ENCODE measurements at regions not wholly inside any gene's neighbourhood (a gene's known extent, or its start where the extent isn't known, plus 50 kb on each side); places are given as distances from the start of the nearest gene placed in this dataset.

DNA sequence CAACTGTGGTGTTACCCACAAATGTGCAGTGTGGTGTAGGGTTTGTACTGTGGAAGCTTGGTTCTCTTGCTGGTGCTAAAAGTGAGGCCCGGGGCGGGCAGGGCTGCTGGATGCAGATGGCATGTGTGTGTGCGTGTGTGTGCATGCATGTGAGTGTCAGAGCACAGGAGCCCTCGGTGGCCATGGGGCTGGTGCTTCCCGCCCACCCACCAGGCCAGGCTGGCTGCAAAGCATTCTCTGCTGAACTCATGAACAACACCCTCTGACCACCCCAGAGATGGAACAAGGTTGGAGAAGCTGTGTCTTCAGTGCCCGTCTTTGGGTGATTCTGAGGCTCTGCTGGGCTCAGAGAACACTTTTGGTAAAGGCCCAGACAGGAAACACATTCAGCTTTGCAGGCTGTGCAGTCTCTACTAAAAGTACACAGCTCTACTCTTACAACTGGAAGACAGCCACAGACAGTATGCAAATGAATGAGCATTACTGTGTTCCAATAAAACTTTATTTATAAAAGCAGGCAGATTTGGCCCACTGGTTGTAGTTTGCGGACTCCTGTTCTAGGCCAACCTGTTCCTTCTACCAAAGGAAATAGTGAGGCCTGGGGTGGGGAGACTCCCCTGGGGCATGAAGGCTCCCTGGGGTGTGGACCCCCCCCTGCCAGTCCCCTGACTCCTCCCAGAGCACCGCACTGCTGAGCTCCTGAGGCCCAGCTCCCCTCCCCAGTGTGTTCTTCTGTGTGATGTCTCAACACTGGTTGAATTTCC, 225.3 kb upstream of the HDAC4 start:
- Histone ChIP-seq H2AFZ (replicated peaks) (no peak overlapping the region), H3F3A (ENCODE audit: low read depth) (no peaks in the 10 kb centered on the region), H3K27ac (no peak overlapping the region), H3K4me3 (no peak overlapping the region), H3K4me2 (no peak overlapping the region), H3K27me3 (no peaks in the 10 kb centered on the region), H4K20me1 (ENCODE audit: low read depth) (no peaks in the 10 kb centered on the region), H3K36me3 (no peaks in the 10 kb centered on the region), H3K9ac (no peak overlapping the region), H3K79me2 (ENCODE audit: low read depth) (no peaks in the 10 kb centered on the region), H3K4me1 (no peaks in the 10 kb centered on the region), H3K9me3 (ENCODE audit: low read depth) (no peaks in the 10 kb centered on the region)
- TF ChIP-seq EZH2 (IDR thresholded peaks at IDR 0.05) (no peak), EZH2phosphoT487 (IDR thresholded peaks at IDR 0.05) (no peak)
- TF ChIP-seq, protein P1, sequence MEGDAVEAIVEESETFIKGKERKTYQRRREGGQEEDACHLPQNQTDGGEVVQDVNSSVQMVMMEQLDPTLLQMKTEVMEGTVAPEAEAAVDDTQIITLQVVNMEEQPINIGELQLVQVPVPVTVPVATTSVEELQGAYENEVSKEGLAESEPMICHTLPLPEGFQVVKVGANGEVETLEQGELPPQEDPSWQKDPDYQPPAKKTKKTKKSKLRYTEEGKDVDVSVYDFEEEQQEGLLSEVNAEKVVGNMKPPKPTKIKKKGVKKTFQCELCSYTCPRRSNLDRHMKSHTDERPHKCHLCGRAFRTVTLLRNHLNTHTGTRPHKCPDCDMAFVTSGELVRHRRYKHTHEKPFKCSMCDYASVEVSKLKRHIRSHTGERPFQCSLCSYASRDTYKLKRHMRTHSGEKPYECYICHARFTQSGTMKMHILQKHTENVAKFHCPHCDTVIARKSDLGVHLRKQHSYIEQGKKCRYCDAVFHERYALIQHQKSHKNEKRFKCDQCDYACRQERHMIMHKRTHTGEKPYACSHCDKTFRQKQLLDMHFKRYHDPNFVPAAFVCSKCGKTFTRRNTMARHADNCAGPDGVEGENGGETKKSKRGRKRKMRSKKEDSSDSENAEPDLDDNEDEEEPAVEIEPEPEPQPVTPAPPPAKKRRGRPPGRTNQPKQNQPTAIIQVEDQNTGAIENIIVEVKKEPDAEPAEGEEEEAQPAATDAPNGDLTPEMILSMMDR (IDR thresholded peaks at IDR 0.05): no peak
- Mint-ChIP-seq H3K4me1 (no peaks in the 10 kb centered on the region), H3K27me3 (ENCODE audit: insufficient read depth, low read depth) (peaks cover 11% of the 10 kb centered on the region), H3K4me3 (no peak overlapping the region), H3K27ac (no peak overlapping the region), H3K36me3 (no peaks in the 10 kb centered on the region), H3K9me3 (no peaks in the 10 kb centered on the region)
- no peak for DNase-seq (ENCODE audit: low spot score)

DNA sequence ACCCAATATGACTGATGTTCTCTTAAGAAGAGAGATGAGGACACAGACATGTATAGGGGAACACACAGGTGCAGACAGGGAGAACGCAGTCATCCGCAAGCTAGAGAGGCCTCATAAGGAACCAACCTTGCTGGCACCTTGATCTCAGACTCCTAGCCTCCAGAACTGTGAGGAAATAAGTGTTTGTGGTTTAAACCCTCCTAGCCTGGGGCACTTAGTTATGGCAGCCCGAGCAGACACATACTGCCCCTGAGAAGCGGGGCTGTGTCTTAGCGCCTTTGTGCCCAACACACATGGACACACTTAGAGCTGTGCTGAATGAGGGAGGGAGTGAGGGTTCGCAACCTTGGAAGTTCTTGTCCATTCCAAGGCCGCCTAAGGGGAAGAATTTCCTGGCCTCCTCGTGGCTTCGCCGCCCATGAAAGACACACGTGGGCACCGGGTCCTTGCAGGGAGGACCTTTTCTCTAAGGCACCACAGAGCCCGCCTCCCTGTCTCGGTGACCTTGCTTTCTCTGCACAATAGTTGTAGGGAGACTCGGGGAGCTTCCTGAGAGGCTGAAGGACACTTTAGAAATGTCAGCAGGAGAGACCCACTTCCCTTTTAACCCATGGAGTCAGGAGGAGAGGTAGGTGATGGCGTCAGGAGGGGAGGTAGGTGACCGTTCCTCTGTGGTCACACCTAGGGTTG, 224.5 kb upstream of the HDAC4 start:
- no peak overlapping the region for H3K27ac Mint-ChIP-seq
- H3K27me3 Mint-ChIP-seq (ENCODE audit: insufficient read depth, low read depth): peaks cover 11% of the 10 kb centered on the region
- H3K36me3 Mint-ChIP-seq: no peaks in the 10 kb centered on the region
- Histone ChIP-seq H3K79me2 (ENCODE audit: low read depth) (no peaks in the 10 kb centered on the region), H3K4me1 (no peaks in the 10 kb centered on the region), H3F3A (ENCODE audit: low read depth) (no peaks in the 10 kb centered on the region), H3K9me3 (ENCODE audit: low read depth) (no peaks in the 10 kb centered on the region), H3K36me3 (no peaks in the 10 kb centered on the region), H3K9ac (no peak overlapping the region), H3K4me2 (no peak overlapping the region), H4K20me1 (ENCODE audit: low read depth) (no peaks in the 10 kb centered on the region), H3K27me3 (no peaks in the 10 kb centered on the region), H3K4me3 (no peak overlapping the region), H2AFZ (replicated peaks) (no peak overlapping the region), H3K27ac (no peak overlapping the region)
- TF ChIP-seq EZH2phosphoT487 (IDR thresholded peaks at IDR 0.05): no peak
- TF ChIP-seq, protein P1 (IDR thresholded peaks at IDR 0.05): no peak
- TF ChIP-seq EZH2 (IDR thresholded peaks at IDR 0.05): no peak
- DNase-seq (ENCODE audit: low spot score): no peak
- no peaks in the 10 kb centered on the region for H3K9me3 Mint-ChIP-seq
- H3K4me3 Mint-ChIP-seq: no peak overlapping the region
- H3K4me1 Mint-ChIP-seq: peaks cover under 1% of the 10 kb centered on the region

DNA sequence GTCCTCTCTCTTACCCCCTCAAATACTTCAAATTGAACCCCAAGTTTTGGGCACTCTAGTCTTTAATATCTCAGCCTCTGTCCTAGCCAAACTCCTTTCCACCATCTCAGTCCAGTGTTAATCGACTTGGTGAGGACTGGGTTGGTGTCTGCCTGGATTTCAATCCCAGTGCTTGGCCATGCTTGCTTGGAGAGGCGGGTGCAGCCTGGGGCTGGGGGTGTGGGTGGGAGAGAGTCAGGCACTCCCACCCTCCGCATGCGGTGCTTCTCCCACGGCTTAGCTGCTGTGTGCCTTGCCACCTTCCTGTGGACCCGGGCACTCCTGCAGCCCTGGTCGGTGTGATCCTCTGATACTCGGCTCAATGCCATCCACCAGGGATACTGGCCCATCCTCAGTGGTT, 220.8 kb upstream of the HDAC4 start:
- Mint-ChIP-seq H3K4me3 (no peak overlapping the region), H3K9me3 (peaks cover 10% of the 10 kb centered on the region), H3K4me1 (peaks cover 3% of the 10 kb centered on the region), H3K27me3 (ENCODE audit: insufficient read depth, low read depth) (peaks cover under 1% of the 10 kb centered on the region), H3K36me3 (no peaks in the 10 kb centered on the region), H3K27ac (no peak overlapping the region)
- H3K9ac ChIP-seq: no peak overlapping the region
- no peak overlapping the region for H3K27ac ChIP-seq
- H3K4me2 ChIP-seq: no peak overlapping the region
- no peak for DNase-seq (ENCODE audit: low spot score)
- TF ChIP-seq, protein P1 (IDR thresholded peaks at IDR 0.05): no peak
- TF ChIP-seq EZH2 (IDR thresholded peaks at IDR 0.05) (no peak), EZH2phosphoT487 (IDR thresholded peaks at IDR 0.05) (no peak)
- H3K4me3 ChIP-seq: no peak overlapping the region
- H3K27me3 ChIP-seq: no peaks in the 10 kb centered on the region
- no peaks in the 10 kb centered on the region for H3K79me2 ChIP-seq (ENCODE audit: low read depth)
- H4K20me1 ChIP-seq (ENCODE audit: low read depth): no peaks in the 10 kb centered on the region
- H3F3A ChIP-seq (ENCODE audit: low read depth): no peaks in the 10 kb centered on the region
- peaks cover 8% of the 10 kb centered on the region for H3K9me3 ChIP-seq (ENCODE audit: low read depth)
- no peaks in the 10 kb centered on the region for H3K4me1 ChIP-seq
- H3K36me3 ChIP-seq: no peaks in the 10 kb centered on the region
- no peak overlapping the region for H2AFZ ChIP-seq (replicated peaks)

Data from neural progenitor cell (in vitro differentiated cells).